HK-2 (cell line): ENCODE measurements at regions not wholly inside any gene's neighbourhood (a gene's known extent, or its start where the extent isn't known, plus 50 kb on each side); places are given as distances from the start of the nearest gene placed in this dataset.
"Not testable (repeated sequence)": the region's sequence is repeated elsewhere in the genome, so short reads cannot be mapped to it uniquely, and the experiment has no call there.

ENCODE experiments used
- DNase-seq: peaks from one replicate; pipeline ENCODE4 v3.0.0-alpha.2; 2018; ENCODE audit not compliant: unreplicated experiment

- no peak for DNase-seq
Measured at GRCh38 chr12:69028941-69029729, 96.2 kb upstream of the CPM start.

- no peak for DNase-seq
Measured at GRCh38 chr12:69030321-69030720, 97.3 kb upstream of the CPM start.

DNA sequence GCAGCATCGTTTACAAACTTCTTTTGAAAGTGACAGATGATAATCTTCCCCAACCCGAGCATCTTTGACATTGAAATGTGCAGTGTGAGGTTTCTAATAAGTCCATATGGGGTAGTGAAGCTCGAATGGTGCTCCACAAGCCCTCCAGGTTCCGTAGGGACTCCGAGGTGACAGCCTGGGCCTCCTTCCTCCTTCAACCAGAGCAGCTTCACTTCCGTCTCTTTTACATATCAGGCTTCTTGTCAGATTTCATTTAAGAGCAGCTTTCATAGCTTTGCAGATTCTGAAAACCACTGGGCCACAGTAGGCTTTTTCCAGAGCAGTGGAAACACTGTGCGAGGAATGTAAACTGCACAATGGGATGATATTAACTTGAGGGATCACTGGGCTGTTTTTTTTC is 103.6 kb upstream of the CPM start:
- no peak for DNase-seq

- DNase-seq: no peak
Measured at GRCh38 chr12:69036999-69037398, 104.0 kb upstream of the CPM start.

- DNase-seq: no peak
Measured at GRCh38 chr12:69039911-69040310, 106.9 kb upstream of the CPM start.

DNA sequence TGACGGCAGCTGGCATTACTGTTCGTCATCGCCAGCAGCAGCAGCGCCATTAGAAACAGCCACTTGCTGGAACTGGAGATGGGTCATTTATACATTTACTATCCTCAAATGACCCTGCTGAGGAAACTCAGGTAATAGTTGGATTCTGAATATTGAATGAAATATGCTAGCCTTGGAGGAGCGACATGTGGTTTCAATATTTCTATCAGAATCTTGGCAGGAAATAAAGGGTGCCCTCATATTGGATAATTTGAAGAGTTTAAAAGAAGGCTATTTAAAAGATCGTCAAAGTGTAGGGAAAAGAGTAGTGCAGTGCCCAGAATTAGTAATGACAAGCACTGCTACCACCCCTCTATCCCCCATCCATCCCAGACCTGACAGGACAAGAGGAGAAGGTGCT is 109.6 kb upstream of the CPM start:
- no peak for DNase-seq

- no peak for DNase-seq
Measured at GRCh38 chr12:69042970-69043369, 110.0 kb upstream of the CPM start.

- DNase-seq: no peak
Measured at GRCh38 chr12:69044887-69045286, 111.9 kb upstream of the CPM start.

GRCh38 chr12:69045430-69045829 is 112.5 kb upstream of the CPM start:
- DNase-seq: no peak

DNA sequence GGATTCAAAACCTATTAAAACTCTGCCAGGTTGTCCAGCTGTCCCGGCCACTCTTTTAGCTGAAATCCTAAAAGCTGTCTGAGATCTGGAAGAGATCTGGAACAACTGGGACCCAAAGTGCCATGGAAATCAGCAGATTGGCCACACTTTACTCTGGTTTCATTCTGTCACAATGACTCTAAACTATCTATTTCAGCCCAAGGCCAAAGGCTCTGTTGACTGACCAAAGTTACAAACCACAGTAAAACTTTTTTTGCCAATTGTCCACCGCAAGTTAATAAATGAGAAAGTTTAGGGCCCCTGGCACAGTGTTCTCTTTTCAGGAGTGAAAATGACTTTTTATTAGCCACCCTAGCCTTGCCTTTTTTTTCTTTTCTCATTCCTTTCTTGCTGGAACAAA is 113.4 kb upstream of the CPM start:
- no peak for DNase-seq

DNA sequence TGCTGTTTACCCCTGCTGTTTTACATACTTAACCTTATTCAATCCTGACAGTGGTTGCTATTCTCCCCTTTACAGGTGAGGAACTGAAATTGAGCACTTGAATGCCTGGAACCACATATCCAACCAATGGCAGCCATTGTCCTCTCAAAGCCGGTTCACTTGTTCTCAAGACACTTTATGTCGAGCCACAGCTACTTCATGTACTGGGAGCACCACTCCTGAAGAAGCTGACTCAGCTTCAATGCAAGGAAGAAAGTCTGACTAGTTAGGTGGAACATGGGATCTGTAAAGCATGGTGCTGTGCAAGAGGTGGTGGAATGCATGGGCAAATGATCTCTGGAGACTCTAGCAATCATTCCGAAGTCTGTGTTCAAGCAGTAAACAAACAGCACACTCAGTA is 113.9 kb upstream of the CPM start:
- DNase-seq: no peak

GRCh38 chr12:69047990-69048389 is 115.0 kb upstream of the CPM start:
- DNase-seq: no peak

GRCh38 chr12:69049855-69050254 is 116.9 kb upstream of the CPM start:
- not testable (repeated sequence) for DNase-seq

DNA sequence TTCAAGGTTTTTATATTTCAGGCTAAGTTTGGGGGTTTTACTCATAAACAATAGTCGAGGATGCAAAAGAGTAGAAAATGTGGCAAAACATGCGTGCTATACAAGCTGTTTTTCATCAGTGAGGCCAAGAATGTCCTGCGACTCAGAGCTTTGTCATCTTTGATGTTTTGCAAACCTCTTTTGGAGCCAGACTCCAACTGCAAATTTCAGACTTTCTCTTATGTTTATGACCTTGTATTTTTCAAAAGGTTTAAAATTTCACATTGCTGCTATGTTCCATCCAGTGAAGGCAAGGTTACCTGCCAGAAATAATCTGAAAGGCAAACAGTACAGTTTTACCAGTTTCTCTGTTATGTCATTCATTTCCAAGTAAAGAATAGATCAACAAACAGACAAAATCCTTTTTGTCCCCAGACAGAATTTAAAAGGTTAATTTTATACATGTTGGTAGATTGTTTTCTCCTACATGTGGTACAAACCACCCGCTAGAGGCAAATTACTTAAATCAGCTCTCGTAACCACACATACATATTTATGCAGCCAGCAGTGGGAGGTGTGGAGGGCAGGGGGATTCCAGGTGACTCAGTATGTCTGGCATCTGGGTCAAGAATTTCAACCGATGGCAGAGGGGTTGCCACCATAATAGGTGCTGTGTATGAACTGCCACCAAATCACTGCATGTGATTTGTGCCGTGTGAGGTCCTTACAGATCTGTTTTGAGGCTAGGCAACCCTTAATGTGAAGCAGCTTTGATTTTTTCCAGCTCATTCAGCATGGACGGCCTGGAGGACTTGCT is 119.8 kb upstream of the CPM start:
- DNase-seq: peak; percentile 73

DNA sequence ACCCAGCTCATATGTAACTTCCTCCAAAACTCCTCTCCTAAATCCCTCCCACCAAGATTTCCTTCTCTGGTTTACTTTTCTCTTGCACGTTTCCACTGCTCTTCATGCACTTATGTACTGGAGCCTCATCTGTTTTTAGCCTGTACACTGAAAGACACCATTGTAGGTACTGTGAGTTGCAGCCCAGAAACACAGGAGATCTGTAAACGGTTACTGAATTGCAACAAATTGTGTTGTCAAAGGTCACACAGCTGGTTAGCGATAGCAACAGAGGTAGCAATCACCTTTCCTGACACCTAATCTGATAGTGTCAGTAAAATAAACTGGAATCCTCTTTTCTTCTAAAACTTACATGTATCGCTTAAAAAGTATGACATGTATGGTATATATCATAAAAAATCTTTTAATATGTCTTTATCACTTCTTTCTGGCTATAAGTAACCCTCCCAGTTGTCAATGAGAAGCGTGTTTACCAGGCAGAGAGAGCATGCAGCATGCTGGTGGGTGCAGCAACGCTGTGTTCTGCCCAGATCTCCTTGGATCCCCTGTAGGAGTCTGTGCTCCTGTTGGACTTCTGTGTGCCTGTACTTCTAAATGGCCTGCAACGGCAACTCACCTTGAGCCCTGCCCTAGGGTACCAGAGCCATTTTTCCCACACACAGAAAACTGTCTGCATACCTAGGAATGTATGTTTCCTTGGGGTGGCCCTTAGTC is 121.5 kb upstream of the CPM start:
- no peak for DNase-seq

- no peak for DNase-seq
Measured at GRCh38 chr12:69055280-69055679, 122.3 kb upstream of the CPM start.

- no peak for DNase-seq
Measured at GRCh38 chr12:69055706-69056105, 122.7 kb upstream of the CPM start.

DNA sequence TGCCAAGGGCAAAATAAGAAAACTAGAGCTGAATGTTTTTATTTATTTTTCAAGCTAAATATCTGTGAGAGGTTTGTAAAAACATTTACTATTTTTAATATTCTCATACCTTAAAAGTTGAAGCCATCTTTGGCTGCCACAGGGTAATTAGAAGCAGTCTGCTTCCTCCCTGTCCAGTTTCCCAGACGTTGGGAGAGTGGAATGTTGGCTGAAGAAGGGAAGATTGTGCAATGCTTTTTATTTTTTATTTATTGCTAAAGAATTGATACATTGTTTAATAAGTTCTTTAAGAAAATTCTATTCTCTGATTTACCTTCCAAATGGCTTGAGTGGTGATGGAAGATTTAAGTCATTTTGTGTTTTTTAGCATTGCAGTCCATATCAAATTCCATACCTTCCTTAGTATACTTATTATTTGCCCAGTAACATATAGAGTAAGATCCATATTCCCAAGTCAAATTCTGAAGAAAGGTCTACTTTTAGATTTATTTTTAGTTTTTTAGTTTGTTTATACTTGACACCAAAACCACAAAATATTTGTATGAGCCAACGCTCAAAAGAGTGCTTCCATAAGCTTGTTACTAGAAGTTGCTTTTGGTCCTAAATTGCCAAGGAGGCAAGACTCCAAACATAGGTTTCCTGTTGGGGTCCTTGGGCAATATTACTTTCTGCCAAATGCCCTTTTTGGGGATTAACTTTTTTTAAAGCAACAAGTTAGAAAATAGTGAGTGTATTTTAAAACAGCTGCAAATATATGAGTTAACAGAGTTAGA is 124.0 kb upstream of the CPM start:
- DNase-seq: no peak

- no peak for DNase-seq
Measured at GRCh38 chr12:69057742-69058141, 124.8 kb upstream of the CPM start.

DNA sequence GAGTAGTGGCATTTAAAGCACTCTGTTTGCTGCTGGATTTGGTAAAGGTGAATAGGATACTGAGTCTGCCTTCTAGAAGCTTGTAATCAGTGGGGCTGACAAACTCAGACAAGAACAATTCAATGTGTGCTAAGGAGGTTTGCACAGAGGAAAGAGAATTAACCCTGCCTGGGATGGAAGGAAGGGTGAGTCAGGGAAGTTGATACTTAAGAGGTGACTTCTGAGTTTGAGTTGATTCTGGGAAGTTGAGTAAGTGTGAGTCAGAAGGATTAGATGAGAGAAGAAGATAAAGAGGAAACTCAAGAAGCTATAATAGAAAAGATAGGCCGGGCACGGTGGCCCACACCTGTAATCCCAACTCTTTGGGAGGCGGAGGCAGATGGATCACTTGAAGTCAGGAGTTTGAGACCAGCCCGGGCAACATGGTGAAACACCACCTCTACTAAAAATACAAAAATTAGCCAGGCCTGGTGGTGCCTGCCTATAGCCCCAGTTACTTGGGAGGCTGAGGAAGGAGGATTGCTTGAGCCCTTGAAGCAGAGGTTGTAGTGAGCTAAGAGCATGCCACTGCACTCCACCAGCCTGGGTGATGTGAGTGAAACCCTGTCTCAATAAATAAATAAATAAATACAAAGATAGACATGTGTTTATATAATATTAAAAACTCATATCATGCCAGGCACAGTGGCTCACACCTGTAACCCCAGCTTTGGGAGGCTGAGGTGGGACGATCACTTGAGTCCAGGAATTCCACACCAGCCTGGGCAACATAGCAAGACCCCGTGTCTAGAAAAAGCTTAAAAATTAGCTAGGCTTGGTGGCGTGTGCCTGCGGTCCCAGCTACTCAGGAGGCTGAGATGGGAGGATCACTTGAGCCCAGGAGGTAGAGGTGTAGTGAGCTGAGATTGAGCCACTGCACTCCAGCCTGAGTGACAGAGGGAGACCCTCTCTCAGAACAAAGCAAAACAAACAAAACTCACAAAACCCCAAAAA is 126.8 kb upstream of the CPM start:
- peak; percentile 20 for DNase-seq

- no peak for DNase-seq
Measured at GRCh38 chr12:69061574-69061973, 128.6 kb upstream of the CPM start.
